Left lung (tissue), 4 donors: ENCODE measurements at regions not wholly inside any gene's neighbourhood (a gene's known extent, or its start where the extent isn't known, plus 50 kb on each side); places are given as distances from the start of the nearest gene placed in this dataset.

Experiments
- ATAC-seq: fragments of 200-7000 bp; cut with Tn5 transposase; one replicate; pipeline ENCODE4 v1.9.1; 2020; ENCODE audit warnings: moderate library complexity
- DNase-seq, 4 donors: peaks; one replicate each; pipeline ENCODE4 v3.0.0-alpha.2; 2013 to 2020
- H3K27ac ChIP-seq, 2 donors: fragments of 200-600 bp; sonication (generic) in 1 of 2; one replicate each; pipeline versions ENCODE4 v1.5.0 to v1.8.0; 2020 to 2021
- H3K27me3 ChIP-seq, 2 donors: fragments of 200-600 bp; sonication (generic) in 1 of 2; one replicate each; pipeline versions ENCODE4 v1.5.0 to v1.8.0; 2020 to 2021
- H3K36me3 ChIP-seq, 2 donors: fragments of 200-600 bp; sonication (generic) in 1 of 2; one replicate each; pipeline versions ENCODE4 v1.5.0 to v1.8.0; 2020 to 2021
- H3K4me1 ChIP-seq, 2 donors: fragments of 200-600 bp; one replicate each; pipeline ENCODE4 v1.8.0; 2021
- H3K4me3 ChIP-seq, 2 donors: fragments of 200-600 bp; sonication (generic) in 1 of 2; one replicate each; pipeline versions ENCODE4 v1.5.0 to v1.8.0; 2020 to 2021; ENCODE audit warnings: mild to moderate bottlenecking in 1 of 2
- H3K9me3 ChIP-seq, 2 donors: fragments of 200-600 bp; sonication (generic) in 1 of 2; one replicate each; pipeline versions ENCODE4 v1.5.0 to v1.8.0; 2020 to 2021
- intact Hi-C, 2 donors: fragments of 100-400 bp; cut with DNase I; formaldehyde crosslinking; loops; one replicate each; pipeline versions ENCODE4 v1.11.2 to v1.14.2; 2022
- TF ChIP-seq, protein P1 (sequence below), 2 donors: fragments of 200-600 bp; sonication (generic) in 1 of 2; IDR thresholded peaks; one replicate each; pipeline versions ENCODE4 v1.5.0 to v1.8.0; 2021; ENCODE audit warnings: antibody characterized with exemption in 2 of 2
- donor health status: DM: no; HTN: yes; CAD: no.
- donor health status: DM: no; HTN: no; CAD: no.

DNA sequence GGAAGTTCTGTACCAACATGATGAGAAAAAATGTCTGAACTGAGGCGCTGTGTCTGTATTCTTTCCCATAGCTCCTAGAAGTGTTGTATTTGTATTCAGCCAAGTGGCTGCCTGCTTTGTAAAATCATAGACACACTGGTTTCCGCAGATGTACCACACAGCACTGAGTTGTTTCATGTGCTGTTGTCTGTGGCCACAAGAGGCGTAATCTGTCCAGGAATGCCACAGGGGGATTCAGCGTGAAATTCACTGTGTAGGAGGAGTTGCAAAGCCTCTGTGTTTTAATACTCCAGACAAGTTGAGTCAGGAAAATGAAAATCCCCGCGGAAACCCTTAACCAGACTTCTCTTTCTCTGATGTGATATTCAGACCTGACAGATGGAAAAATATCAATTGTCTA is 462.2 kb downstream of the NSUN3 start:
- TF ChIP-seq, protein P1, sequence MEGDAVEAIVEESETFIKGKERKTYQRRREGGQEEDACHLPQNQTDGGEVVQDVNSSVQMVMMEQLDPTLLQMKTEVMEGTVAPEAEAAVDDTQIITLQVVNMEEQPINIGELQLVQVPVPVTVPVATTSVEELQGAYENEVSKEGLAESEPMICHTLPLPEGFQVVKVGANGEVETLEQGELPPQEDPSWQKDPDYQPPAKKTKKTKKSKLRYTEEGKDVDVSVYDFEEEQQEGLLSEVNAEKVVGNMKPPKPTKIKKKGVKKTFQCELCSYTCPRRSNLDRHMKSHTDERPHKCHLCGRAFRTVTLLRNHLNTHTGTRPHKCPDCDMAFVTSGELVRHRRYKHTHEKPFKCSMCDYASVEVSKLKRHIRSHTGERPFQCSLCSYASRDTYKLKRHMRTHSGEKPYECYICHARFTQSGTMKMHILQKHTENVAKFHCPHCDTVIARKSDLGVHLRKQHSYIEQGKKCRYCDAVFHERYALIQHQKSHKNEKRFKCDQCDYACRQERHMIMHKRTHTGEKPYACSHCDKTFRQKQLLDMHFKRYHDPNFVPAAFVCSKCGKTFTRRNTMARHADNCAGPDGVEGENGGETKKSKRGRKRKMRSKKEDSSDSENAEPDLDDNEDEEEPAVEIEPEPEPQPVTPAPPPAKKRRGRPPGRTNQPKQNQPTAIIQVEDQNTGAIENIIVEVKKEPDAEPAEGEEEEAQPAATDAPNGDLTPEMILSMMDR (IDR thresholded peaks at IDR 0.05) = no peak
- peak; percentile 74 for ATAC-seq

DNA sequence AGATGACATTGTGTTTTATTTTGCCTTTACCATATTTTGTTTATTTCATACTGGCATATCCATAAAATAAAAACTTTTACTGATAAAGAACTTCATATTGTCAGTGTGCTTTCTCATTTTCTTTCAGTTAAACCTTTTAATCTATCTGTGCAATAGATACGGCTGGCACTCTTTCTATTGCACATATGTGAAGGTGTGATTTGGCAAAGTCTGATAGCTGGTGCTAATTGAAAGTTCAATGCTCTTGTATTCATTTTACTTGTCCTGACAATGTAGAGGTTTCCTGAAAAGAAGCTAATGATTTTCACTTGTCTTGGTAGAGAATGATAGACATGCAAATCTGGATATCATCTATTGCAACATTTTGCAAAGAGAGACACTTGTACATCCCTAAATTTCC is 467.0 kb downstream of the NSUN3 start:
- TF ChIP-seq, protein P1 (IDR thresholded peaks at IDR 0.05) = no peak
- no peaks in the 10 kb centered on the region for H3K36me3 ChIP-seq
- no peak overlapping the region for H3K4me3 ChIP-seq
- intact Hi-C loops = no loop called here
- ATAC-seq (no peak), DNase-seq (no peak)
- no peak overlapping the region for H3K27ac ChIP-seq
- H3K9me3 ChIP-seq = no peaks in the 10 kb centered on the region
- H3K27me3 ChIP-seq = no peaks in the 10 kb centered on the region
- no peaks in the 10 kb centered on the region for H3K4me1 ChIP-seq

More for the DNA sequence above, 462.2 kb downstream of the NSUN3 start:
- Histone ChIP-seq H3K27me3 (no peaks in the 10 kb centered on the region), H3K4me1 (peaks cover 0 to 5% of the 10 kb centered on the region in 2 donors), H3K27ac (no peak overlapping the region), H3K4me3 (no peak overlapping the region), H3K9me3 (no peaks in the 10 kb centered on the region), H3K36me3 (no peaks in the 10 kb centered on the region)
- DNase-seq = peak in 1 of 4 donors; percentile 43
- intact Hi-C loops = no loop called here

DNA sequence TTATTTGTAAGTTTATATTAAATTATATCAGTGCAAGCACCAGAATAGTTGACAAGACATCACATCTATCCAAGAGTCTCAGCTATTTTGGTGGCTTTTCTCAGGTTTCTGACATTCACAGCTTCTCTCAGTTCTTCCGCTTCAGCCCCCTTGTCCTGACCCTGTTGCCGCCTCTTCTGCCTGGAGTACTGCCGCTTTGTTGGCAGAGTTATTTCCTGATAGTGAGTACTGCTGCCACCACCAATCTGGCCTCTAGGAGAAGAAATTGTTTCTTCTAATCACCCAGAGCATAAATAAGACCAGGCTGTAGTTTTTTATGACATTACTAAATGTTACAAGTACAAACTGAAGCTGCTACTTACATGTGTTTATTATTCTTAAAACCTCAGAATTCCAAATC is 470.1 kb downstream of the NSUN3 start:
- ATAC-seq = no peak
- TF ChIP-seq, protein P1 (IDR thresholded peaks at IDR 0.05) = no peak
- DNase-seq = no peak

DNA sequence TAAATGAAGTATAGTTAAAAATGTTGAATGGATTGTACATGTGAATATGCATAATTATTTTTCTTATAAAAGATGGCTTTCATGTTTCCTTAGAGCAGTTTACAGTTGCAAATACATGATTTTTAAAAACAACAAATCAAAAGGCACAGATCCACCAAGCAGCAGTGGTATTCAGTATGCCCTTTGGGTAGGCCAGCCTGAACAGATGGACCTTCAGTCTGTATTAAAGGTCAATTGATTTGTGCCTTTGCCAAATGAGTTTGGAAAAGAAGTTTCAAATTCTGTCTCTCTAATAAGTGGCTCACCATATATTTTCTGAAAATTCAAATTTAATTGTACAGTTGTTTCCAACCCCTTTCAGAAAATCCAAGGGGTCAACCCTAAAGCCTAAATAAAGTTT is 477.1 kb downstream of the NSUN3 start:
- Histone ChIP-seq H3K27me3 (no peaks in the 10 kb centered on the region), H3K9me3 (no peaks in the 10 kb centered on the region), H3K27ac (no peak overlapping the region), H3K4me3 (no peak overlapping the region), H3K36me3 (no peaks in the 10 kb centered on the region), H3K4me1 (no peaks in the 10 kb centered on the region)
- ATAC-seq (no peak), DNase-seq (no peak)
- intact Hi-C loops = no loop called here
- TF ChIP-seq, protein P1 (IDR thresholded peaks at IDR 0.05) = no peak

More for the DNA sequence above, 470.1 kb downstream of the NSUN3 start:
- H3K4me1 ChIP-seq = no peaks in the 10 kb centered on the region
- H3K27ac ChIP-seq = no peak overlapping the region
- H3K27me3 ChIP-seq = no peaks in the 10 kb centered on the region
- intact Hi-C loops = no loop called here
- H3K4me3 ChIP-seq = no peak overlapping the region
- H3K36me3 ChIP-seq = no peaks in the 10 kb centered on the region
- no peaks in the 10 kb centered on the region for H3K9me3 ChIP-seq

DNA sequence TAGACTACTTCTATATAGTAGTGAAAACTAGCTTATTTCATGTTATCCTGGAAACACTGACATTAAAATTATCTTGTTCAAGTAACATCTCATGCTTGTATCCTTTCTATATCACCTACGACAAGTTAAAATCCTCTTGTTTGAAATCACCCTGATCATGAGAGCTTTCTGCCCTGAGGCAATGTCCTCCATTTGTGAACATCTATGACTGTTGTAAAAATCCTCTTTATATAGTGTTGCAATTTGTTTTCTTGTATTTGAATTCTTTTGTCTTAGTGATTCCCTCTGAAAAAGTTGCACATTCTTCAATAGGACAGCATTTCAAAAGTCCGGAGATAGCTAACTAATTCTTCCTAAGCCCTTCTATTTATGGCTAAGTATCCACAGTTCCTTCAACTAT is 480.3 kb downstream of the NSUN3 start:
- intact Hi-C loops = no loop called here
- H3K9me3 ChIP-seq = no peaks in the 10 kb centered on the region
- H3K27me3 ChIP-seq = no peaks in the 10 kb centered on the region
- H3K36me3 ChIP-seq = no peaks in the 10 kb centered on the region
- H3K4me3 ChIP-seq = no peak overlapping the region
- no peaks in the 10 kb centered on the region for H3K4me1 ChIP-seq
- ATAC-seq = no peak
- no peak for DNase-seq
- H3K27ac ChIP-seq = no peak overlapping the region
- TF ChIP-seq, protein P1 (IDR thresholded peaks at IDR 0.05) = no peak
